ENCODE measurements at regions not wholly inside any gene's neighbourhood (a gene's known extent, or its start where the extent isn't known, plus 50 kb on each side); places are given as distances from the start of the nearest gene placed in this dataset.

GRCh38 chr13:90633849-90634248 is 713.6 kb upstream of the MIR17HG start:
- DNase-seq (ENCODE audit: low read depth in 1 of 2, low spot score in 1 of 2), result no peak
- no peak overlapping the region for H3K27ac ChIP-seq (replicated peaks)
- H3K27me3 ChIP-seq (ENCODE audit: insufficient read depth, poor library complexity, severe bottlenecking), result no peaks in the 10 kb centered on the region
- TF ChIP-seq REST (IDR thresholded peaks at IDR 0.05; ENCODE audit: insufficient replicate concordance, low read depth) (no peak), POLR2AphosphoS5 (IDR thresholded peaks at IDR 0.05; ENCODE audit: low read depth) (no peak), GABPA (IDR thresholded peaks at IDR 0.05; ENCODE audit: low read depth) (no peak), SPI1 (IDR thresholded peaks at IDR 0.05; ENCODE audit: borderline replicate concordance, low read depth) (no peak)
- TF ChIP-seq, protein P1, sequence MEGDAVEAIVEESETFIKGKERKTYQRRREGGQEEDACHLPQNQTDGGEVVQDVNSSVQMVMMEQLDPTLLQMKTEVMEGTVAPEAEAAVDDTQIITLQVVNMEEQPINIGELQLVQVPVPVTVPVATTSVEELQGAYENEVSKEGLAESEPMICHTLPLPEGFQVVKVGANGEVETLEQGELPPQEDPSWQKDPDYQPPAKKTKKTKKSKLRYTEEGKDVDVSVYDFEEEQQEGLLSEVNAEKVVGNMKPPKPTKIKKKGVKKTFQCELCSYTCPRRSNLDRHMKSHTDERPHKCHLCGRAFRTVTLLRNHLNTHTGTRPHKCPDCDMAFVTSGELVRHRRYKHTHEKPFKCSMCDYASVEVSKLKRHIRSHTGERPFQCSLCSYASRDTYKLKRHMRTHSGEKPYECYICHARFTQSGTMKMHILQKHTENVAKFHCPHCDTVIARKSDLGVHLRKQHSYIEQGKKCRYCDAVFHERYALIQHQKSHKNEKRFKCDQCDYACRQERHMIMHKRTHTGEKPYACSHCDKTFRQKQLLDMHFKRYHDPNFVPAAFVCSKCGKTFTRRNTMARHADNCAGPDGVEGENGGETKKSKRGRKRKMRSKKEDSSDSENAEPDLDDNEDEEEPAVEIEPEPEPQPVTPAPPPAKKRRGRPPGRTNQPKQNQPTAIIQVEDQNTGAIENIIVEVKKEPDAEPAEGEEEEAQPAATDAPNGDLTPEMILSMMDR (IDR thresholded peaks at IDR 0.05; ENCODE audit: insufficient read depth, low read length), result no peak
- H3K4me3 ChIP-seq (replicated peaks; ENCODE audit: insufficient read depth, low read length), result no peak overlapping the region

- Histone ChIP-seq H3K27ac (replicated peaks) (no peak overlapping the region), H3K27me3 (ENCODE audit: insufficient read depth, poor library complexity, severe bottlenecking) (no peaks in the 10 kb centered on the region), H3K4me3 (replicated peaks; ENCODE audit: insufficient read depth, low read length) (no peak overlapping the region)
- DNase-seq (ENCODE audit: low read depth in 1 of 2, low spot score in 1 of 2), result no peak
- no peak for TF ChIP-seq SPI1 (IDR thresholded peaks at IDR 0.05; ENCODE audit: borderline replicate concordance, low read depth)
- TF ChIP-seq, protein P1 (IDR thresholded peaks at IDR 0.05; ENCODE audit: insufficient read depth, low read length), result no peak
- no peak for TF ChIP-seq REST (IDR thresholded peaks at IDR 0.05; ENCODE audit: insufficient replicate concordance, low read depth)
- no peak for TF ChIP-seq GABPA (IDR thresholded peaks at IDR 0.05; ENCODE audit: low read depth)
- no peak for TF ChIP-seq POLR2AphosphoS5 (IDR thresholded peaks at IDR 0.05; ENCODE audit: low read depth)
These were observed 706.5 kb upstream of the MIR17HG start for GRCh38 chr13:90640976-90641375.

DNA sequence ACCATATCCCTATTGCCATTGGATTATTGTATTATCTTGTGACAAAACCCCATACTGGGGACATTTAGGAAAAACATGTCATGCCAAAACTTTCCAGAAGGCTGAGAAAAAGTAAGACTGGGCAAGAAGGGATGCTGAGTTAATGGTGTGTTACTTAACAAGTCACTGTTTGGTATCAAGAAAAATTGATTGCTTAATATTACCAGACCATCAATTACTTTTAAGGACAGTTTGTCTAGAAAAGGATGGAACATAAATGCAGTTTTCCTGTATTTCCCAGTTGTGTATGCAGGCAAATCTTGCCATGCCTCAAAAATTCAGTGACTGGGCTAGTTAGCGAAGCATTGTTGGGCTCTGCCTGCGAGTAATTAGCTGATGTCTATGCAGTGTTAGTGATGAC is 705.6 kb upstream of the MIR17HG start:
- Histone ChIP-seq H3K27ac (replicated peaks) (no peak overlapping the region), H3K27me3 (ENCODE audit: insufficient read depth, poor library complexity, severe bottlenecking) (no peaks in the 10 kb centered on the region), H3K4me3 (replicated peaks; ENCODE audit: insufficient read depth, low read length) (no peak overlapping the region)
- TF ChIP-seq REST (IDR thresholded peaks at IDR 0.05; ENCODE audit: insufficient replicate concordance, low read depth) (no peak), GABPA (IDR thresholded peaks at IDR 0.05; ENCODE audit: low read depth) (no peak), SPI1 (IDR thresholded peaks at IDR 0.05; ENCODE audit: borderline replicate concordance, low read depth) (no peak), POLR2AphosphoS5 (IDR thresholded peaks at IDR 0.05; ENCODE audit: low read depth) (no peak)
- TF ChIP-seq, protein P1 (IDR thresholded peaks at IDR 0.05; ENCODE audit: insufficient read depth, low read length), result no peak
- DNase-seq (ENCODE audit: low read depth in 1 of 2, low spot score in 1 of 2), result no peak
